ENCODE measurements at regions not wholly inside any gene's neighbourhood (a gene's known extent, or its start where the extent isn't known, plus 50 kb on each side); places are given as distances from the start of the nearest gene placed in this dataset.

DNA sequence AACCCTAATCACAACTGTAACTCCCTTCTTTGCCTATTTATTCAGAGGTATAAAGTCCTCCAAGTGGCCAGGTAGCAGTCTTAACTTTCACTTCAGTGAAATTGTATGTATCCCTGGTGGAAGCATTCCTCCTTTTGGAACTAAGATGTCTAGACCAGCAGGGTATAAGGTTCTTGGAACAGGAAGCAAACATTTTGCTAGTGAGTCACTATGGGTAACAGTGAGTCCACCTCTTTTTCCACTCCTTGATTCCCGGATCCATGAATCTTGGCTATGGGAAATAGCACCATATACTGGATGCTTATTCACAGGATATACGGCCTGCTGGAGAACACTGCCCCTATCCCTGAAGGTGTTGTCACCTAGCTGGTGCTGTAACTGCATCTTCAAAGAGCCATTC lies 80.2 kb downstream of the KCNA5 start:
- Histone ChIP-seq H3K36me3 (ENCODE audit: control insufficient read depth in 2 of 2, insufficient read depth in 1 of 2, low read length in 2 of 2) (peaks cover 0 to 8% of the 10 kb centered on the region in 2 experiments; a peak in 1 of 3 replicates), H3K27ac (ENCODE audit: extremely low read depth, low read depth, low read length) (no peak overlapping the region), H3K4me1 (ENCODE audit: control insufficient read depth, insufficient read depth, low read length) (no peaks in the 10 kb centered on the region), H3K9me3 (ENCODE audit: control insufficient read depth, insufficient read depth, low read depth, low read length) (no peaks in the 10 kb centered on the region), H3K4me3 (ENCODE audit: low read depth, low read length) (no peak overlapping the region)
- TF ChIP-seq, protein P1, sequence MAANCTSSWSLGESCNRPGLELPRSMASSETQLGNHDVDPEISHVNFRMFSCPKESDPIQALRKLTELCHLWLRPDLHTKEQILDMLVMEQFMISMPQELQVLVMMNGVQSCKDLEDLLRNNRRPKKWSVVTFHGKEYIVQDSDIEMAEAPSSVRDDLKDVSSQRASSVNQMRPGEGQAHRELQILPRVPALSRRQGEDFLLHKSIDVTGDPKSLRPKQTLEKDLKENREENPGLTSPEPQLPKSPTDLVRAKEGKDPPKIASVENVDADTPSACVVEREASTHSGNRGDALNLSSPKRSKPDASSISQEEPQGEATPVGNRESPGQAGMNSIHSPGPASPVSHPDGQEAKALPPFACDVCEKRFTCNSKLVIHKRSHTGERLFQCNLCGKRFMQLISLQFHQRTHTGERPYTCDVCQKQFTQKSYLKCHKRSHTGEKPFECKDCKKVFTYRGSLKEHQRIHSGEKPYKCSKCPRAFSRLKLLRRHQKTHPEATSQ (tag by site-specific recombination; IDR thresholded peaks at IDR 0.05) = no peak
- TF ChIP-seq ZNF677 (tag by site-specific recombination; IDR thresholded peaks at IDR 0.05) (no peak), ZNF2 (tag by site-specific recombination; IDR thresholded peaks at IDR 0.05) (no peak), ZNF416 (tag by site-specific recombination; IDR thresholded peaks at IDR 0.05) (no peak), ZNF184 (tag by site-specific recombination; IDR thresholded peaks at IDR 0.05) (no peak), ZNF596 (tag by site-specific recombination; IDR thresholded peaks at IDR 0.05) (no peak), ZBTB21 (tag by site-specific recombination; IDR thresholded peaks at IDR 0.05) (no peak), ZNF561 (tag by site-specific recombination; IDR thresholded peaks at IDR 0.05; ENCODE audit: borderline replicate concordance) (no peak), ZIC2 (tag by site-specific recombination; IDR thresholded peaks at IDR 0.05) (no peak), ZNF776 (tag by site-specific recombination; IDR thresholded peaks at IDR 0.05; ENCODE audit: borderline replicate concordance) (no peak), ZNF707 (tag by site-specific recombination; IDR thresholded peaks at IDR 0.05) (no peak), ZNF548 (tag by site-specific recombination; IDR thresholded peaks at IDR 0.05) (no peak), WT1 (tag by site-specific recombination; IDR thresholded peaks at IDR 0.05) (no peak), ZBTB8A (tag by site-specific recombination; IDR thresholded peaks at IDR 0.05) (no peak)
- ChIA-PET CTCF (no interaction called here), POLR2A (no interaction called here)

DNA sequence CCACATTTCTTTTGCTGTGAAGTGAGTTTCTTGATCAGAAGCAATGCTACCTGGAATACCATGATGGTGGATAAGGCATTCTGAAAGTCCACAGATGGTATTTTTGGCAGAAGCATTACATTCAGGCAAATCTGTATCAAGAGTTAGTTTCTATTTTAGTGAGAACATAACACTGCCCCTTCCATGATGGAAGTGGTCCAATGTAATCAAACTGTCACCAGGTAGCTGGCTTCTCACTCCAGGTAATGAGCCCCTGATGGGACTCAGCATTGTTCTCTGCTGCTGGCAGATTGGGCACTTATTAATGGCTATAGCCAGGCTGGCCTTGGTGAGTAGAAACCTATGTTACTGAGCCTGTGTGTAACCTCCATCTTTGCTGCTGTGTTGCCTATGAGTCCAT lies 80.7 kb downstream of the KCNA5 start:
- TF ChIP-seq, protein P2, sequence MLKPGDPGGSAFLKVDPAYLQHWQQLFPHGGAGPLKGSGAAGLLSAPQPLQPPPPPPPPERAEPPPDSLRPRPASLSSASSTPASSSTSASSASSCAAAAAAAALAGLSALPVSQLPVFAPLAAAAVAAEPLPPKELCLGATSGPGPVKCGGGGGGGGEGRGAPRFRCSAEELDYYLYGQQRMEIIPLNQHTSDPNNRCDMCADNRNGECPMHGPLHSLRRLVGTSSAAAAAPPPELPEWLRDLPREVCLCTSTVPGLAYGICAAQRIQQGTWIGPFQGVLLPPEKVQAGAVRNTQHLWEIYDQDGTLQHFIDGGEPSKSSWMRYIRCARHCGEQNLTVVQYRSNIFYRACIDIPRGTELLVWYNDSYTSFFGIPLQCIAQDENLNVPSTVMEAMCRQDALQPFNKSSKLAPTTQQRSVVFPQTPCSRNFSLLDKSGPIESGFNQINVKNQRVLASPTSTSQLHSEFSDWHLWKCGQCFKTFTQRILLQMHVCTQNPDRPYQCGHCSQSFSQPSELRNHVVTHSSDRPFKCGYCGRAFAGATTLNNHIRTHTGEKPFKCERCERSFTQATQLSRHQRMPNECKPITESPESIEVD (tag by site-specific recombination; IDR thresholded peaks at IDR 0.05) = no peak
- TF ChIP-seq ZNF426 (tag by site-specific recombination; IDR thresholded peaks at IDR 0.05) (no peak), PRDM1 (tag by site-specific recombination; IDR thresholded peaks at IDR 0.05) (no peak), REPIN1 (tag by site-specific recombination; IDR thresholded peaks at IDR 0.05; ENCODE audit: low read depth) (no peak), WT1 (tag by site-specific recombination; IDR thresholded peaks at IDR 0.05) (no peak), EGR2 (tag by site-specific recombination; IDR thresholded peaks at IDR 0.05; ENCODE audit: low read depth) (no peak), KLF10 (tag by site-specific recombination; IDR thresholded peaks at IDR 0.05) (no peak)
- TF ChIP-seq, protein P3, sequence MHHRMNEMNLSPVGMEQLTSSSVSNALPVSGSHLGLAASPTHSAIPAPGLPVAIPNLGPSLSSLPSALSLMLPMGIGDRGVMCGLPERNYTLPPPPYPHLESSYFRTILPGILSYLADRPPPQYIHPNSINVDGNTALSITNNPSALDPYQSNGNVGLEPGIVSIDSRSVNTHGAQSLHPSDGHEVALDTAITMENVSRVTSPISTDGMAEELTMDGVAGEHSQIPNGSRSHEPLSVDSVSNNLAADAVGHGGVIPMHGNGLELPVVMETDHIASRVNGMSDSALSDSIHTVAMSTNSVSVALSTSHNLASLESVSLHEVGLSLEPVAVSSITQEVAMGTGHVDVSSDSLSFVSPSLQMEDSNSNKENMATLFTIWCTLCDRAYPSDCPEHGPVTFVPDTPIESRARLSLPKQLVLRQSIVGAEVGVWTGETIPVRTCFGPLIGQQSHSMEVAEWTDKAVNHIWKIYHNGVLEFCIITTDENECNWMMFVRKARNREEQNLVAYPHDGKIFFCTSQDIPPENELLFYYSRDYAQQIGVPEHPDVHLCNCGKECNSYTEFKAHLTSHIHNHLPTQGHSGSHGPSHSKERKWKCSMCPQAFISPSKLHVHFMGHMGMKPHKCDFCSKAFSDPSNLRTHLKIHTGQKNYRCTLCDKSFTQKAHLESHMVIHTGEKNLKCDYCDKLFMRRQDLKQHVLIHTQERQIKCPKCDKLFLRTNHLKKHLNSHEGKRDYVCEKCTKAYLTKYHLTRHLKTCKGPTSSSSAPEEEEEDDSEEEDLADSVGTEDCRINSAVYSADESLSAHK (tag by site-specific recombination; IDR thresholded peaks at IDR 0.05) = no peak
- TF ChIP-seq, protein P4, sequence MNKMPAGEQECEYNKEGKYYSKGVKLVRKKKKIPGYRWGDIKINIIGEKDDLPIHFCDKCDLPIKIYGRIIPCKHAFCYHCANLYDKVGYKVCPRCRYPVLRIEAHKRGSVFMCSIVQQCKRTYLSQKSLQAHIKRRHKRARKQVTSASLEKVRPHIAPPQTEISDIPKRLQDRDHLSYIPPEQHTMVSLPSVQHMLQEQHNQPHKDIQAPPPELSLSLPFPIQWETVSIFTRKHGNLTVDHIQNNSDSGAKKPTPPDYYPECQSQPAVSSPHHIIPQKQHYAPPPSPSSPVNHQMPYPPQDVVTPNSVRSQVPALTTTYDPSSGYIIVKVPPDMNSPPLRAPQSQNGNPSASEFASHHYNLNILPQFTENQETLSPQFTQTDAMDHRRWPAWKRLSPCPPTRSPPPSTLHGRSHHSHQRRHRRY (tag by site-specific recombination; IDR thresholded peaks at IDR 0.05) = no peak
- TF ChIP-seq, protein P5, sequence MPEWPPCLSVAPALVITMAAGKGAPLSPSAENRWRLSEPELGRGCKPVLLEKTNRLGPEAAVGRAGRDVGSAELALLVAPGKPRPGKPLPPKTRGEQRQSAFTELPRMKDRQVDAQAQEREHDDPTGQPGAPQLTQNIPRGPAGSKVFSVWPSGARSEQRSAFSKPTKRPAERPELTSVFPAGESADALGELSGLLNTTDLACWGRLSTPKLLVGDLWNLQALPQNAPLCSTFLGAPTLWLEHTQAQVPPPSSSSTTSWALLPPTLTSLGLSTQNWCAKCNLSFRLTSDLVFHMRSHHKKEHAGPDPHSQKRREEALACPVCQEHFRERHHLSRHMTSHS (tag by site-specific recombination; IDR thresholded peaks at IDR 0.05) = no peak
- Histone ChIP-seq H3K4me1 (ENCODE audit: control insufficient read depth, insufficient read depth, low read length) (no peaks in the 10 kb centered on the region), H3K4me3 (ENCODE audit: low read depth, low read length) (no peak overlapping the region), H3K36me3 (ENCODE audit: control insufficient read depth in 2 of 2, insufficient read depth in 1 of 2, low read length in 2 of 2) (peaks cover 0 to 8% of the 10 kb centered on the region in 2 experiments; a peak in 1 of 3 replicates), H3K9me3 (ENCODE audit: control insufficient read depth, insufficient read depth, low read depth, low read length) (no peaks in the 10 kb centered on the region), H3K27ac (ENCODE audit: extremely low read depth, low read depth, low read length) (no peak overlapping the region)
- POLR2A ChIA-PET = no interaction called here
- CTCF ChIA-PET = interaction anchor here (0.7 to 0.9 kb wide), 2 partner anchors 12 to 49 kb away, joined by 3 read pairs; no protein-coding TSS in a partner anchor
